ENCODE measurements at regions not wholly inside any gene's neighbourhood (a gene's known extent, or its start where the extent isn't known, plus 50 kb on each side); places are given as distances from the start of the nearest gene placed in this dataset.
"Not testable (repeated sequence)": the region's sequence is repeated elsewhere in the genome, so short reads cannot be mapped to it uniquely, and the experiment has no call there.

GRCh38 chr9:3658964-3659363 lies 133.2 kb upstream of the RFX3 start:
- no peak for DNase-seq

GRCh38 chr9:3656224-3656623 lies 130.4 kb upstream of the RFX3 start:
- DNase-seq: no peak

GRCh38 chr9:3650994-3651622 lies 125.3 kb upstream of the RFX3 start:
- DNase-seq: no peak

GRCh38 chr9:3648722-3649246 lies 123.0 kb upstream of the RFX3 start:
- DNase-seq: no peak

GRCh38 chr9:3648266-3648665 lies 122.5 kb upstream of the RFX3 start:
- DNase-seq: no peak

- no peak for DNase-seq
These were observed 121.9 kb upstream of the RFX3 start for GRCh38 chr9:3647652-3648051.

GRCh38 chr9:3646226-3646625 lies 120.4 kb upstream of the RFX3 start:
- no peak for DNase-seq

GRCh38 chr9:3642075-3642474 lies 116.3 kb upstream of the RFX3 start:
- not testable (repeated sequence) for DNase-seq

GRCh38 chr9:3629495-3629894 lies 103.7 kb upstream of the RFX3 start:
- DNase-seq: no peak

GRCh38 chr9:3628239-3628638 lies 102.4 kb upstream of the RFX3 start:
- peak; percentile 55 for DNase-seq

GRCh38 chr9:3608011-3608410 lies 82.2 kb upstream of the RFX3 start:
- no peak for DNase-seq

GRCh38 chr9:3600672-3601071 lies 74.9 kb upstream of the RFX3 start:
- DNase-seq: no peak

GRCh38 chr9:3597792-3598191 lies 72.0 kb upstream of the RFX3 start:
- no peak for DNase-seq

GRCh38 chr9:3586066-3586465 lies 60.3 kb upstream of the RFX3 start:
- DNase-seq: no peak

GRCh38 chr9:3585606-3586005 lies 59.8 kb upstream of the RFX3 start:
- no peak for DNase-seq

- DNase-seq: no peak
These were observed 53.0 kb upstream of the RFX3 start for GRCh38 chr9:3578786-3579185.

- DNase-seq: no peak
These were observed 50.5 kb upstream of the RFX3 start for GRCh38 chr9:3576328-3576727.

GRCh38 chr9:3575821-3576220 lies 50.0 kb upstream of the RFX3 start:
- no peak for DNase-seq
